Lower lobe of right lung (tissue), 2 donors: ENCODE measurements at regions not wholly inside any gene's neighbourhood (a gene's known extent, or its start where the extent isn't known, plus 50 kb on each side); places are given as distances from the start of the nearest gene placed in this dataset.

ENCODE experiments used
- ATAC-seq, 2 donors: fragments of 200-7000 bp; cut with Tn5 transposase; one replicate each; pipeline ENCODE4 v1.9.1; 2020 to 2022; ENCODE audit warnings: mild to moderate bottlenecking in 2 of 2, moderate library complexity in 2 of 2
- DNase-seq: peaks from one replicate; pipeline ENCODE4 v3.0.0-alpha.2; 2020
- H3K27ac ChIP-seq: fragments of 200-600 bp; one replicate; pipeline ENCODE4 v1.8.0; 2022
- H3K27me3 ChIP-seq: fragments of 200-600 bp; one replicate; pipeline ENCODE4 v1.8.0; 2022; ENCODE audit warnings: low read depth
- H3K36me3 ChIP-seq: fragments of 200-600 bp; one replicate; pipeline ENCODE4 v1.8.0; 2022; ENCODE audit warnings: mild to moderate bottlenecking
- H3K4me1 ChIP-seq: fragments of 200-600 bp; one replicate; pipeline ENCODE4 v1.8.0; 2022
- H3K4me3 ChIP-seq: fragments of 200-600 bp; one replicate; pipeline ENCODE4 v1.8.0; 2022; ENCODE audit warnings: mild to moderate bottlenecking
- H3K9me3 ChIP-seq: fragments of 200-600 bp; one replicate; pipeline ENCODE4 v1.8.0; 2022
- intact Hi-C: fragments of 100-400 bp; cut with DNase I; formaldehyde crosslinking; loops from one replicate; pipeline ENCODE4 v1.11.0; 2022
- TF ChIP-seq, protein P1 (sequence below): fragments of 200-600 bp; IDR thresholded peaks from one replicate; pipeline ENCODE4 v1.8.0; 2022; ENCODE audit warnings: antibody characterized with exemption, mild to moderate bottlenecking
- donor health status: DM: no; HTN: yes; CAD: no; lungs with severe emphysema.

DNA sequence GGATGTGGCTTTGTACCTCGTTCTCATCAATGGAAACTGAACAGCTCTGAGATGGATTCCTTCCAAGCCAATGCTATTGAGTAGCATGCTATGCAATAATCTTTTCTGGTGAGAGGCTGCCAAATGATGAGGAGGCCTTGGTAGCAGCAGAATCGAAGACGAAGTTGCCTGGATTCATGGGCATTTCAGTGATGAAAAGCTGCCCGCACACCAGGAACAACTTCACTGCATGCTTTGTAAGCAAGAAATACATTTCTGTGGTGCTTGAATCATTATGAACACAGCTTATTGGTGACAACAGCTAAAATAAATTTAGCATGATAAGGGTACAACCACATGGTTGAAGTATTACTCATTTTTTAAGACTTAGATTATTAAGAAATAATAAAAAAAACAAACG lies 246.8 kb upstream of the ROBO1 start:
- intact Hi-C loops = no loop called here
- no peak for DNase-seq

GRCh38 chr3:80010021-80010571 lies 242.3 kb upstream of the ROBO1 start:
- ATAC-seq = no peak

More for the DNA sequence above, 246.8 kb upstream of the ROBO1 start:
- TF ChIP-seq, protein P1, sequence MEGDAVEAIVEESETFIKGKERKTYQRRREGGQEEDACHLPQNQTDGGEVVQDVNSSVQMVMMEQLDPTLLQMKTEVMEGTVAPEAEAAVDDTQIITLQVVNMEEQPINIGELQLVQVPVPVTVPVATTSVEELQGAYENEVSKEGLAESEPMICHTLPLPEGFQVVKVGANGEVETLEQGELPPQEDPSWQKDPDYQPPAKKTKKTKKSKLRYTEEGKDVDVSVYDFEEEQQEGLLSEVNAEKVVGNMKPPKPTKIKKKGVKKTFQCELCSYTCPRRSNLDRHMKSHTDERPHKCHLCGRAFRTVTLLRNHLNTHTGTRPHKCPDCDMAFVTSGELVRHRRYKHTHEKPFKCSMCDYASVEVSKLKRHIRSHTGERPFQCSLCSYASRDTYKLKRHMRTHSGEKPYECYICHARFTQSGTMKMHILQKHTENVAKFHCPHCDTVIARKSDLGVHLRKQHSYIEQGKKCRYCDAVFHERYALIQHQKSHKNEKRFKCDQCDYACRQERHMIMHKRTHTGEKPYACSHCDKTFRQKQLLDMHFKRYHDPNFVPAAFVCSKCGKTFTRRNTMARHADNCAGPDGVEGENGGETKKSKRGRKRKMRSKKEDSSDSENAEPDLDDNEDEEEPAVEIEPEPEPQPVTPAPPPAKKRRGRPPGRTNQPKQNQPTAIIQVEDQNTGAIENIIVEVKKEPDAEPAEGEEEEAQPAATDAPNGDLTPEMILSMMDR = no peak
- Histone ChIP-seq H3K4me1 (no peaks in the 10 kb centered on the region), H3K27me3 (no peaks in the 10 kb centered on the region), H3K36me3 (no peaks in the 10 kb centered on the region), H3K4me3 (no peak overlapping the region), H3K27ac (no peak overlapping the region), H3K9me3 (no peaks in the 10 kb centered on the region)
- no peak for ATAC-seq

DNA sequence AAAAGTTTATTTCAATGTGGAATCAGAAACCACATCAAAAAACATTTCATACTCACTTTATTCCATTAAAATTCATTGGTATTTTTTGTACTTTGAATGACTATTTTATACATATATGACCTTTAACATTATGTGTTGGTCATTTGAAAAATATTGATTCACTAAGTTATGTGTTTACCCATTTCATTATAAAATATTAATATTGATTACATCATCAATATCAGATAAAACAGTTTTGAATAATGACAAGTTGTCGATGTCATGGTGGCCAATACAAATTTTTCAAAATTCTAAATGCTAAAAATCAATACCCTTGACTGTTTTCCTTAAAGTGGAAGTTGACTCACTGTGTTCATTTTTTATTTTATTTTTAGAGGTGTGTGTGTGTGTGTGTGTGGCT lies 239.7 kb upstream of the ROBO1 start:
- Histone ChIP-seq H3K9me3 (no peaks in the 10 kb centered on the region), H3K27me3 (no peaks in the 10 kb centered on the region), H3K4me3 (no peak overlapping the region), H3K36me3 (no peaks in the 10 kb centered on the region), H3K4me1 (no peaks in the 10 kb centered on the region), H3K27ac (no peak overlapping the region)
- DNase-seq (no peak), ATAC-seq (no peak)
- intact Hi-C loops = no loop called here
- TF ChIP-seq, protein P1 = no peak

More at GRCh38 chr3:80010021-80010571, 242.3 kb upstream of the ROBO1 start:
- H3K4me1 ChIP-seq = no peaks in the 10 kb centered on the region
- intact Hi-C loops = no loop called here
- H3K9me3 ChIP-seq = no peaks in the 10 kb centered on the region
- no peak overlapping the region for H3K4me3 ChIP-seq
- no peaks in the 10 kb centered on the region for H3K36me3 ChIP-seq
- H3K27ac ChIP-seq = no peak overlapping the region
- no peaks in the 10 kb centered on the region for H3K27me3 ChIP-seq
- TF ChIP-seq, protein P1 = no peak
- no peak for DNase-seq

- TF ChIP-seq, protein P1 = no peak
- Histone ChIP-seq H3K27me3 (no peaks in the 10 kb centered on the region), H3K4me1 (no peaks in the 10 kb centered on the region), H3K36me3 (no peaks in the 10 kb centered on the region), H3K4me3 (no peak overlapping the region), H3K27ac (no peak overlapping the region), H3K9me3 (no peaks in the 10 kb centered on the region)
- no peak for DNase-seq
- ATAC-seq = no peak
- intact Hi-C loops = no loop called here
These were observed 238.5 kb upstream of the ROBO1 start for GRCh38 chr3:80006315-80006714.

- Histone ChIP-seq H3K36me3 (no peaks in the 10 kb centered on the region), H3K27me3 (no peaks in the 10 kb centered on the region), H3K4me3 (no peak overlapping the region), H3K27ac (no peak overlapping the region), H3K9me3 (no peaks in the 10 kb centered on the region), H3K4me1 (no peaks in the 10 kb centered on the region)
- intact Hi-C loops = no loop called here
- TF ChIP-seq, protein P1 = no peak
- ATAC-seq = no peak
- DNase-seq = no peak
These were observed 232.2 kb upstream of the ROBO1 start for GRCh38 chr3:80000022-80000421.
